ENCODE measurements at regions not wholly inside any gene's neighbourhood (a gene's known extent, or its start where the extent isn't known, plus 50 kb on each side); places are given as distances from the start of the nearest gene placed in this dataset.

- DNase-seq (ENCODE audit: low read depth) = no peak
Observed at GRCh38 chr20:52820641-52821292, 151.4 kb upstream of the TSHZ2 start.

DNA sequence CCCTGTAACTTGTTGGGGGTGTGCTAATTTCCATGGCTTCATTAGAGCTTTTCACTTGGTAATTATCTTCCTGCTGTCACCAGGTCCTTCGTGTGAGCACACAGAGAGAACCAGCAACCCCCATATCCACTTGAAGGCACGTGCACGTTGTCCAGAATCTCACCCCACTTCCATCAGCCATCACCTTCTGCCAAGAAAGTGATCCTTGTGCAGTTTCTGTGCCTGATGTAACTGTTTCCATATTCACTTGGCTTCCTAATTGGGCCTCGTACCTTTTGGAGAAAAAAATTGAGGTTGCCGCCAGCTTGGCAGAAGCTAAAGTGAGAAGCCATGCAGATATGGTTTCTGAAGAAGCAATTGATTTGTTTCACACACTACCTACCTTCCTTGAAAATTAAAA lies 153.7 kb upstream of the TSHZ2 start:
- no peak for DNase-seq (ENCODE audit: low read depth)

- no peak for DNase-seq (ENCODE audit: low read depth)
Observed at GRCh38 chr20:52817981-52818380, 154.2 kb upstream of the TSHZ2 start.

- no peak for DNase-seq (ENCODE audit: low read depth)
Observed at GRCh38 chr20:52817511-52817910, 154.6 kb upstream of the TSHZ2 start.

GRCh38 chr20:52814371-52814770 lies 157.8 kb upstream of the TSHZ2 start:
- no peak for DNase-seq (ENCODE audit: low read depth)

GRCh38 chr20:52812231-52812847 lies 159.8 kb upstream of the TSHZ2 start:
- peak; percentile 3 for DNase-seq (ENCODE audit: low read depth)

- no peak for DNase-seq (ENCODE audit: low read depth)
Observed at GRCh38 chr20:52809003-52809402, 163.2 kb upstream of the TSHZ2 start.

GRCh38 chr20:52806918-52807317 lies 165.2 kb upstream of the TSHZ2 start:
- DNase-seq (ENCODE audit: low read depth) = no peak

DNA sequence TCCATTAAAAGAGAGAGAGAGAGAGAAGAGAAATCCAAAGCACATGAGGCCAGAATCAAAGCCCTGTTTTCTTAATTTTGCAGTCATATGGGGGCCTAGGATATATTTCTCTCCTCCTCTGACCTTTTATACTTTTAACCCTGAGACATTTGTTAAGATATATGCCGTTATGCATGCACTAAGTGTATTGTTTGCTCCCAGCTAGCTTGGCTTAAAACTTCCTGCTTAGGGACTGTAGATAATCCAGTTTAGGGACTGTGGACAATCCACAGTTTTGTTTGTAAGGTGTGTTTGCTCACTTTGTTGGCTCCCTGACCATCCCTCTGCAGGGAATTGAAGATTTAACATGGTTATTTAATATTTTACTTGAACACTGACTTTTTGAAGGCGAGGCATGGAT lies 166.3 kb upstream of the TSHZ2 start:
- DNase-seq (ENCODE audit: low read depth) = no peak

DNA sequence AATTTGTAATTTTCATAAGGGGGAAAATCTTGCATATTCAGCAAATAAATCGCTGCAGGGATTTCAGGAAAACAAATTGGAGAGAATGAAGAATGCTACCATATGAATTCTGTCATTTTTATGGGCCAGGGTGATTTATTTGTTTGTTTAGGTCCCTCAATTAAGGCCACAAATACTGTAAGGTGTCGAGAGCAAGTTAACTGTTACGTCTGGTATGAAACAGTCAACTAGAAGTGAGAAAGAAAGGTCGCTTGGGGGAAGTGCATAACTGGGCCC lies 166.9 kb upstream of the TSHZ2 start:
- DNase-seq (ENCODE audit: low read depth) = no peak

DNA sequence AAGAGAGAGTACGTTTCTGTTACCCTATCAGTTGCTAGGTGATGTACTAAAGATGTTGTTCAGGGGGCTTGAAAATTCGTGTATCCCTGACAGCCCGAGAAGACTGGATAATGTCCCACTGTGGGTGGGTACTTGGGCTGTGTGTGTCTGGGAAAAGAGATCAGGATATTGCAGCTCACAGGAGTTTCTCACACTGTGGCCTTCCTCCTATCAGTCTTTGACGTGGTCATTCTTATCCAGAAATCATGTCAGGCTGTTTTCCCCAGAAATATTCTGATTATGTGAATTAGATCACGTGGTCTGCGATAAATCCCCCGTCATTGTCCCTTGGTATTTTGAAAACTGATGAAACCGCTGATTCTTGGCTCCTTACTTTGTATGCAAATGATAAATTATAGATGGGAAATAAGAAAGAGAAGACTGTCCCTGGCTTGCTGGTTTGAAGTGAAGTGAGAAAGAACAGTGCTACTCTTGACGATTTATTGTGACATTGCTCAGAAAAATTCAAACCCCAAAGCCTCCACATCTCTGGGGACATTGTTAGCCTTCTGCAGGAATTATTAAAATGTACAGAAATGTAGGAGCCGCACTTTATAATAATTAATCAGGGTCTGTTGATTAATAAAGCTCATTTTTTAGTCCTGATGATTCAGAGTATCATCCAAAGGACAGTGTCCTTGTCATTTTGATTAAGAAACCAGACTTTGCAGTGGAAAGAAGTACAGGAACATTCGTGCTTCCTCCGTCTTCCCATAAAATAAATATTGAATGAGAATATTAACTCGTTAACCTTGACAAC lies 167.5 kb upstream of the TSHZ2 start:
- no peak for DNase-seq (ENCODE audit: low read depth)

GRCh38 chr20:52801628-52802006 lies 170.5 kb upstream of the TSHZ2 start:
- no peak for DNase-seq (ENCODE audit: low read depth)

GRCh38 chr20:52800734-52801627 lies 171.2 kb upstream of the TSHZ2 start:
- no peak for DNase-seq (ENCODE audit: low read depth)

DNA sequence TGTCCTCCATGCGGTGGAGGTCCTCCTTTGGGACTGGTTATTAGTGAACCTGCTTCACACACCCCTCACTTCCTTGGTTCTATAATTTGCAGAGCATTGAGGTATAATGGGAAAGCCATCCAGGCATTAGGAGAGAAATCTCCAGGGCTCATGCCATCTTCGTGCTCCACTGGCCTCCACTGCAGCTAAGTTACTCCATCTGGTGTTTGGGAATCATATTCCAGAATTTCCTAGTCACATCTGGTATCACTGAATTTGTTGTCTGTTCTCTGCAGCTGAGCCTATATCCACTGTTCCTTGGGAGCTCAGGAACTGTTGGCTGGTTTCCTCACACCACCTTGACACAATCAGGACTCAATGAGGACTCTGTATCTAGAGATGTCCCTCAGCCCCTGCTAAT lies 173.0 kb upstream of the TSHZ2 start:
- no peak for DNase-seq (ENCODE audit: low read depth)

DNA sequence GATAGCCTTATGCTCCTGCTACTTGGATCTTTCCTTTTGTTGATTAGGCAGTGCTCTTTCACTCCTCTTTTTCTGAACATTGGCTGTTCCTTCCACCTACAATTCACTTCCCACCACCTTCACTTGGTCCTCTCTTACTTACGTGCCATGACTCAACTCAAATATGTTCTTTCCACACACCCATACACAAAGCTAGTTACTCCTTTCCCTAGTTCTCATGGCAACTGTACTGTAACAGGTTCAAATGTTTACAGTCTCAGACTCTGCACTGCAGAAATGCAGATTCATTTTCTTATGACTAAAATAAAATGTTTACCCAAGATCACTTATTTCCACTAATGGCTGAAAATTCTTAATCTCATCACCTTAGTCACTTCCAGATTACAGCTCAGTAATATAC lies 174.0 kb upstream of the TSHZ2 start:
- DNase-seq (ENCODE audit: low read depth) = no peak

- DNase-seq (ENCODE audit: low read depth) = no peak
Observed at GRCh38 chr20:52794853-52795252, 177.3 kb upstream of the TSHZ2 start.

DNA sequence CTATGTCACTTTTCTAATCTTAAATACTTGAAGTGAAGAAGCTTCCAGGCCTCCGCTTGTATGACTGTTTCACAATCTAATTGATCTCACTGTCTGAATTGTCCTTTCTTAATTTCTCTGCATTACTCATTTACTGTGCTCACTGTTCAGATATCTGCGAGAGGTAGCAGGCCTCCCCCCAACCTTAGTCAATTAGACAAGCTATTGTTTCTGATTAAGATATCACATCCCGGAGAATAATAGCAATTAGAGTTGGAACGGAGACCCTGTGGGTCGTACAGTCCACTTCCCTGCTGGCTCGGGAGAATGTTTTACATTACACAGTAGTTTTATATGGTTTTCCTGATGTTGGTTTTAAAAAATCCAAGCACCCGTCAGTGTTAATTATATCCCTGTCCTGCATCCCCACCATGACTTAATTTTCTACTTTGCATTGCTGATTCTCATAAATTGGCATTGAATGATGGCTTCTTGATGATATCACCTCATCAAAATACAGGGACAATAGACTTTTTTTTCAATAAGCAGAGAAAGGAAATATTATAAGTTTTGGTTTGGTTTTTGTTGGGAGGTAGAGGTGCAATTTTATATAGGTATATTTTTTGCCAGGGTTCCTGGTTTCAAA lies 178.7 kb upstream of the TSHZ2 start:
- DNase-seq (ENCODE audit: low read depth) = no peak

DNA sequence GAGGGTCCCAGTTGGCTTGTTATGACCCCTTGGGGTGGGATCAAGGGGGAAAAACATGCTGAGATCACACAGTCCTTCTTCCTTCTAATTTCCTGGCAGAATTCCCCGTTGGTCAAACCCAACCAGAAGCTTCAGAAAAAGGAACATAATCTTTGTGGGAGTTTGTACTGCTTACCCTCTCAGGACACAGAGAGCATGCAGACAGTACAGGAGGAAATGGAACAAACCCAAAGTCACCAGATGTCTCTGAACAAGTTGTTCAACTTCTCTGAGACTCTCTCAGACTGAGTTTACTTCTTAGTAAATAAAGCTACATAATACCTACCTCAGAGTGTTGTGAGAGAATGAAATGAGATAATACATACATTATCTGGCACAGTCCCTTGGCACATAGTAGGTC lies 181.1 kb upstream of the TSHZ2 start:
- no peak for DNase-seq (ENCODE audit: low read depth)

DNA sequence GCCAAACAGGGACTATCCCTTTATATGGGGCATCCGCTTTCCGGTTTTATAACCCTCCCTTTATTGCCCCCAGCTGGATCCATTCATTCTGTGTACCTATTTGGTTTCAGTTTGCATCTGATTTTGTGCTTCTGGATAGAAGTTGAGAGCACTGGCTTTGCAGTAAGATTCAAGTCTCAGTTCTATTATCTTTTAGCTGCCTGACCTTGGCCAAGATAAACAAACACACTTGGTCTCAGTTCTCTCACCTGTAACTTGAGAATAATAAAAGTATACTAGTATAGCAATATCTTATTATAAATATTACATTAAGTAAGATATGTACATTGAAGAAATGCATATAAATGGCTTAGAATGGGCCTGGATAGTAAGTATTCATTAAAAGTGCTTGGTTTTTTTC lies 182.4 kb upstream of the TSHZ2 start:
- no peak for DNase-seq (ENCODE audit: low read depth)

DNA sequence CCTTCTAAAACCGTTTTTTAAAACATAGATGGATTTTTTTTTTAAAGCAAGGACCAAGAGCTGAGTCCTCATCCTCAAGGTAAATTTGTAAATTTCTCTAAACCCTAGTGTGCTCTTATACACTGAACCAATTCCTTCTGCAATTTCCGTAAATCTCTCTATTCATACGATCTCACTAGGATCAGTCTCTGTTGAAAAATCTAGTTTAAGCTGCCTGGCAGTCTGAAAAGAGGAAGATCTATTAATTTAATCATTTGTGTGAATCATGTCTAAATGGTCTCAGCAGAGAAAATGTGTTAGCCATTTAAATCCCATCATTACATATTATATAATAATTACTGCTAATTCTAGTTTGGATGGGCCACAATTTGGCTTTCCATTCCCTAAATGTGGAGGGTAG lies 184.2 kb upstream of the TSHZ2 start:
- DNase-seq (ENCODE audit: low read depth) = no peak

- DNase-seq (ENCODE audit: low read depth) = no peak
Observed at GRCh38 chr20:52787216-52787615, 184.9 kb upstream of the TSHZ2 start.

DNA sequence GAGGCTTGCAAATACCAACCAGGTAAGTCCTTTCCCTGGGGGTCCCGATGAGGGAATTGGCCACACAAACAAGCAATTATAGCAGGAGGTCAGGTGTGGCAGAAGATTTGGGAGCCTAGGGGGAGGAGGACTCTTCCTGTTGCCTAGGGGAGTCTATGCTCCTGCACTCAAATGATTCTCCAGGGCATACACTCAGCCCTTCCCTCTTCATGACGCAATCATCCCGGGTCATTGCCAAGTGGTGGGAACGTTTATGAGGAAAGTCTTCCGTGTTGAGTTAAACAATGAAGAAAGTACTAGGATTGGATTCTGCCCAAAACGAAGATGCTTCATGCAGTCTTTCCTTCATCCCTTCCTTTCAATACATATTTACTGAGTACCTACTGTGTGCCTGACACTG lies 186.5 kb upstream of the TSHZ2 start:
- DNase-seq (ENCODE audit: low read depth) = peak; percentile 4

Data from Daoy (cell line).